ENCODE measurements at regions not wholly inside any gene's neighbourhood (a gene's known extent, or its start where the extent isn't known, plus 50 kb on each side); places are given as distances from the start of the nearest gene placed in this dataset.
"Not testable (repeated sequence)": the region's sequence is repeated elsewhere in the genome, so short reads cannot be mapped to it uniquely, and the experiment has no call there.

- DNase-seq: no peak
These were observed 301.8 kb upstream of the PROK2 start for GRCh38 chr3:72086743-72087087.

- DNase-seq: no peak
These were observed 301.2 kb upstream of the PROK2 start for GRCh38 chr3:72086042-72086742.

- no peak for DNase-seq
These were observed 300.1 kb upstream of the PROK2 start for GRCh38 chr3:72085036-72085435.

GRCh38 chr3:72082776-72083462, 298.0 kb upstream of the PROK2 start:
- no peak for DNase-seq

- DNase-seq: no peak
These were observed 297.3 kb upstream of the PROK2 start for GRCh38 chr3:72082186-72082715.

- DNase-seq: no peak
These were observed 296.7 kb upstream of the PROK2 start for GRCh38 chr3:72081471-72082185.

- DNase-seq: no peak
These were observed 295.9 kb upstream of the PROK2 start for GRCh38 chr3:72080800-72081199.

- DNase-seq: no peak
These were observed 295.1 kb upstream of the PROK2 start for GRCh38 chr3:72080095-72080494.

GRCh38 chr3:72079369-72079872, 294.5 kb upstream of the PROK2 start:
- DNase-seq: no peak

GRCh38 chr3:72078676-72079368, 293.9 kb upstream of the PROK2 start:
- no peak for DNase-seq

GRCh38 chr3:72077473-72078259, 292.7 kb upstream of the PROK2 start:
- no peak for DNase-seq

- not testable (repeated sequence) for DNase-seq
These were observed 290.9 kb upstream of the PROK2 start for GRCh38 chr3:72075848-72076247.

GRCh38 chr3:72071624-72072023, 286.7 kb upstream of the PROK2 start:
- no peak for DNase-seq

- DNase-seq: no peak
These were observed 285.1 kb upstream of the PROK2 start for GRCh38 chr3:72070005-72070404.

- no peak for DNase-seq
These were observed 284.6 kb upstream of the PROK2 start for GRCh38 chr3:72069543-72069942.

- no peak for DNase-seq
These were observed 283.7 kb upstream of the PROK2 start for GRCh38 chr3:72068621-72069020.

- DNase-seq: no peak
These were observed 282.8 kb upstream of the PROK2 start for GRCh38 chr3:72067721-72068120.

GRCh38 chr3:72065872-72066641, 281.1 kb upstream of the PROK2 start:
- DNase-seq: no peak

- no peak for DNase-seq
These were observed 280.3 kb upstream of the PROK2 start for GRCh38 chr3:72065236-72065635.

- DNase-seq: not testable (repeated sequence)
These were observed 279.8 kb upstream of the PROK2 start for GRCh38 chr3:72064727-72065126.

- no peak for DNase-seq
These were observed 277.1 kb upstream of the PROK2 start for GRCh38 chr3:72062017-72062416.

Measured in activated T-cell treated with anti-CD3 and anti-CD28 coated beads, Interleukin-2, amount 50 U/mL, for 48 hours (primary cell).